Right kidney (tissue), 1 donor: ENCODE measurements at regions not wholly inside any gene's neighbourhood (a gene's known extent, or its start where the extent isn't known, plus 50 kb on each side); places are given as distances from the start of the nearest gene placed in this dataset.

ENCODE experiments used
- DNase-seq: peaks from one replicate; pipeline ENCODE4 v3.0.0-alpha.2; 2016

- DNase-seq, result no peak
These were observed 368.4 kb upstream of the ITGA1 start for GRCh38 chr5:52419357-52419756.

GRCh38 chr5:52427615-52428014, 360.1 kb upstream of the ITGA1 start:
- no peak for DNase-seq

GRCh38 chr5:52428977-52429489, 358.7 kb upstream of the ITGA1 start:
- DNase-seq, result no peak

- DNase-seq, result no peak
These were observed 345.9 kb upstream of the ITGA1 start for GRCh38 chr5:52441768-52442167.

GRCh38 chr5:52443187-52443586, 344.5 kb upstream of the ITGA1 start:
- DNase-seq, result no peak

GRCh38 chr5:52448111-52448510, 339.6 kb upstream of the ITGA1 start:
- DNase-seq, result no peak

- DNase-seq, result no peak
These were observed 338.2 kb upstream of the ITGA1 start for GRCh38 chr5:52449516-52449915.

GRCh38 chr5:52452098-52452497, 335.6 kb upstream of the ITGA1 start:
- DNase-seq, result no peak

- DNase-seq, result no peak
These were observed 334.5 kb upstream of the ITGA1 start for GRCh38 chr5:52453176-52453575.

GRCh38 chr5:52455920-52456319, 331.8 kb upstream of the ITGA1 start:
- no peak for DNase-seq

GRCh38 chr5:52457810-52458209, 329.9 kb upstream of the ITGA1 start:
- DNase-seq, result no peak

GRCh38 chr5:52466113-52466512, 321.6 kb upstream of the ITGA1 start:
- DNase-seq, result no peak

GRCh38 chr5:52466749-52467520, 320.8 kb upstream of the ITGA1 start:
- DNase-seq, result no peak

GRCh38 chr5:52468976-52469375, 318.7 kb upstream of the ITGA1 start:
- no peak for DNase-seq

GRCh38 chr5:52469420-52469819, 318.3 kb upstream of the ITGA1 start:
- no peak for DNase-seq

GRCh38 chr5:52469835-52470234, 317.9 kb upstream of the ITGA1 start:
- DNase-seq, result no peak

- no peak for DNase-seq
These were observed 311.4 kb upstream of the ITGA1 start for GRCh38 chr5:52476346-52476745.

- no peak for DNase-seq
These were observed 306.5 kb upstream of the ITGA1 start for GRCh38 chr5:52481201-52481600.

- no peak for DNase-seq
These were observed 305.9 kb upstream of the ITGA1 start for GRCh38 chr5:52481851-52482250.

- no peak for DNase-seq
These were observed 296.5 kb upstream of the ITGA1 start for GRCh38 chr5:52491071-52491787.

GRCh38 chr5:52491818-52492217, 295.9 kb upstream of the ITGA1 start:
- no peak for DNase-seq

- DNase-seq, result no peak
These were observed 290.5 kb upstream of the ITGA1 start for GRCh38 chr5:52497133-52497693.

GRCh38 chr5:52498607-52499006, 289.1 kb upstream of the ITGA1 start:
- no peak for DNase-seq
